SK-N-MC (cell line): ENCODE measurements at regions not wholly inside any gene's neighbourhood (a gene's known extent, or its start where the extent isn't known, plus 50 kb on each side); places are given as distances from the start of the nearest gene placed in this dataset.

Experiments
- EZH2 ChIP-seq: fragments of 200-600 bp; sonication (generic); IDR thresholded peaks from one replicate; pipeline ENCODE4 v1.6.1; 2017; ENCODE audit warnings: antibody characterized with exemption
- FOXP2 ChIP-seq: optimal IDR thresholded peaks from 2 replicates; pipeline ENCODE3; 2011; ENCODE audit warnings: mild to moderate bottlenecking, moderate library complexity; ENCODE audit not compliant: insufficient read depth; ENCODE audit errors: extremely low read length, control extremely low read depth
- POLR2AphosphoS5 ChIP-seq: IDR thresholded peaks from 2 replicates; pipeline ENCODE4 v1.6.1; 2012; ENCODE audit warnings: mild to moderate bottlenecking, low read depth, low read length, borderline replicate concordance

- TF ChIP-seq EZH2 (no peak), POLR2AphosphoS5 (no peak), FOXP2 (no peak)
Measured at GRCh38 chr15:26372706-26373105, 400.2 kb downstream of the GABRB3 start.
